HL-60 (cell line): ENCODE measurements at regions not wholly inside any gene's neighbourhood (a gene's known extent, or its start where the extent isn't known, plus 50 kb on each side); places are given as distances from the start of the nearest gene placed in this dataset.

Experiments used
- DNase-seq, 2 experiments: peaks; one replicate each; pipeline ENCODE4 v3.0.0-alpha.2; 2010 to 2020; ENCODE audit warnings: low read depth in 1 of 2, low spot score in 1 of 2
- H3K27ac ChIP-seq: fragments of 250-450 bp; sonication (Bioruptor Pico); replicated peaks from 2 replicates; pipeline ENCODE4 v1.5.1; 2020; ENCODE audit warnings: mild to moderate bottlenecking, moderate library complexity
- H3K27me3 ChIP-seq: fragments of 250-450 bp; sonication (Bioruptor Pico); 2 replicates; pipeline ENCODE4 v1.5.1; 2021; ENCODE audit warnings: mild to moderate bottlenecking, moderate library complexity; ENCODE audit not compliant: insufficient read depth, poor library complexity, severe bottlenecking
- H3K4me3 ChIP-seq: replicated peaks from 2 replicates; pipeline ENCODE4 v1.5.1; 2011; ENCODE audit warnings: mild to moderate bottlenecking, control low read depth, low read length; ENCODE audit not compliant: insufficient read depth
- GABPA ChIP-seq: IDR thresholded peaks from 2 replicates; pipeline ENCODE4 v1.6.1; 2012; ENCODE audit warnings: low read depth
- POLR2AphosphoS5 ChIP-seq: IDR thresholded peaks from 2 replicates; pipeline ENCODE4 v1.6.1; 2012; ENCODE audit warnings: low read depth
- REST ChIP-seq: IDR thresholded peaks from 2 replicates; pipeline ENCODE4 v1.6.1; 2012; ENCODE audit warnings: low read depth; ENCODE audit not compliant: insufficient replicate concordance
- SPI1 ChIP-seq: IDR thresholded peaks from 2 replicates; pipeline ENCODE4 v1.6.1; 2012; ENCODE audit warnings: low read depth, mild to moderate bottlenecking, borderline replicate concordance
- TF ChIP-seq, protein P1 (sequence below): IDR thresholded peaks from one replicate; pipeline ENCODE4 v1.5.1; 2011; ENCODE audit warnings: low read length, control low read depth, inconsistent platforms; ENCODE audit not compliant: insufficient read depth

DNA sequence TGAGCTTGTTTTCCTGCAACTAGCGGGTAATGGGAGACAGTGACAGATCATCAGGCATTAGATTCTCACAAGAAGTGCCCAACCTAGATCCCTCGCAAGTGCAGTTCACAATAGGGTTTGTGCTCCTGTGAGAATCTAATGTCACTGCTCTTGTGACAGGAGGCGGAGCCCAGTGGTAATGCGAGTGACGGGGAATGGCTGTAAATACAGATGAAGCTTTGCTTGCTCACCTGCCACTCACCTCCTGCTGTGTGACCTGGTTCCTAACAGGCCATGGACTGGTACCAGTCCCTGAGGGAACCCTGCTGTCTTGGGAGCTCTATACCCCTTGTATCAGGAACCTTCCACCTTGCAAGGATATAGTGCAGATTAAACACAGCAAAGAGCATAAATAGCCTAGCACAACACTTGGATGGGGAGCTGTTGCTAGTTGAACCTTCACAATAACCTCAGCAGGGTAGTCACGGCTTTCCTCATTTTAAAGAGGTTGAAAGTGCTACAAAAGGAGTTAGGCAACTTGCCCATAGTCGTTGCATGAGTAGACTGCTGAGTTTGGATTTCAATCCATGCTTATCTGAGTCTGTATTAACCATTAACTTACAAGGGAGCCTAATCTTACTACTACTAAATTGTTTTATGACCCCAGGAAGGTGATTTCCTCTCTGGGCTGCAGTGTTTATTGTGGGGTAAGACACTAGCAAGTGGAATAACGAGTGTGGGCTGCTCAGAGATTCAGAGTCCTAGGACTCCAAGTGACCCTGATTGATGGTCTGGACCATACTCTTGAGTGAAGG lies 156.6 kb upstream of the ZFHX3 start:
- TF ChIP-seq POLR2AphosphoS5 (no peak), GABPA (no peak), SPI1 (no peak), REST (no peak)
- TF ChIP-seq, protein P1, sequence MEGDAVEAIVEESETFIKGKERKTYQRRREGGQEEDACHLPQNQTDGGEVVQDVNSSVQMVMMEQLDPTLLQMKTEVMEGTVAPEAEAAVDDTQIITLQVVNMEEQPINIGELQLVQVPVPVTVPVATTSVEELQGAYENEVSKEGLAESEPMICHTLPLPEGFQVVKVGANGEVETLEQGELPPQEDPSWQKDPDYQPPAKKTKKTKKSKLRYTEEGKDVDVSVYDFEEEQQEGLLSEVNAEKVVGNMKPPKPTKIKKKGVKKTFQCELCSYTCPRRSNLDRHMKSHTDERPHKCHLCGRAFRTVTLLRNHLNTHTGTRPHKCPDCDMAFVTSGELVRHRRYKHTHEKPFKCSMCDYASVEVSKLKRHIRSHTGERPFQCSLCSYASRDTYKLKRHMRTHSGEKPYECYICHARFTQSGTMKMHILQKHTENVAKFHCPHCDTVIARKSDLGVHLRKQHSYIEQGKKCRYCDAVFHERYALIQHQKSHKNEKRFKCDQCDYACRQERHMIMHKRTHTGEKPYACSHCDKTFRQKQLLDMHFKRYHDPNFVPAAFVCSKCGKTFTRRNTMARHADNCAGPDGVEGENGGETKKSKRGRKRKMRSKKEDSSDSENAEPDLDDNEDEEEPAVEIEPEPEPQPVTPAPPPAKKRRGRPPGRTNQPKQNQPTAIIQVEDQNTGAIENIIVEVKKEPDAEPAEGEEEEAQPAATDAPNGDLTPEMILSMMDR = no peak
- Histone ChIP-seq H3K4me3 (no peak overlapping the region), H3K27ac (no peak overlapping the region), H3K27me3 (no peaks in the 10 kb centered on the region)
- DNase-seq = no peak

GRCh38 chr16:73202161-73202729 lies 154.3 kb upstream of the ZFHX3 start:
- TF ChIP-seq SPI1 (no peak), POLR2AphosphoS5 (no peak), GABPA (no peak), REST (no peak)
- TF ChIP-seq, protein P1 = no peak
- DNase-seq = no peak
- Histone ChIP-seq H3K27ac (no peak overlapping the region), H3K4me3 (no peak overlapping the region), H3K27me3 (no peaks in the 10 kb centered on the region)

DNA sequence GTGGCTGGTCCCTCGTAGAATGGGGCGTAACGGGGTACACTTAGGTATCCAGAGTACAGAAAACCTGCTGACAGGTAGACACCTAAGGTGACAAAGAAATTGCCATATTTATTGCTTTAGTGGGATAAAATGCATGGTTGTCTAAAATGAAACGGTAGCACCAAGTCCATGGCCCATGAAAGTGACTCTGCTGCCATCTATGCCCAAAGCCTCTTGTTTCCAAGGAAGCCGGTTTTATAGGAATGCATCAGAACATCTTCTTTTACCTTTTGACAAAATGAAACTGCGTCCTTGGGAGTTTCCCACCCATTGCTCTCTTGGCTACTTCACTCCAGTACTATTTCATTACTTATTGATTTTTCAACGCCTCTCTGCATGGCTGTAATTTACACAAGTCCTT lies 151.3 kb upstream of the ZFHX3 start:
- H3K4me3 ChIP-seq = no peak overlapping the region
- TF ChIP-seq REST = no peak
- H3K27me3 ChIP-seq = no peaks in the 10 kb centered on the region
- DNase-seq = no peak
- no peak overlapping the region for H3K27ac ChIP-seq
